ES-I3 (cell line): ENCODE measurements at regions not wholly inside any gene's neighbourhood (a gene's known extent, or its start where the extent isn't known, plus 50 kb on each side); places are given as distances from the start of the nearest gene placed in this dataset.

Experiments used
- H3K36me3 ChIP-seq: 2 replicates; pipeline ENCODE4 v1.6.1; 2013; ENCODE audit warnings: mild to moderate bottlenecking, low read length, control low read depth, moderate library complexity; ENCODE audit not compliant: insufficient read depth
- H3K4me1 ChIP-seq: 2 replicates; pipeline ENCODE4 v1.6.1; 2013; ENCODE audit warnings: mild to moderate bottlenecking, control low read depth, low read length; ENCODE audit not compliant: insufficient read depth
- H3K9ac ChIP-seq: 2 replicates; pipeline ENCODE4 v1.6.1; 2013; ENCODE audit warnings: low read depth, mild to moderate bottlenecking, low read length, moderate library complexity
- H3K9me3 ChIP-seq: 2 replicates; pipeline ENCODE4 v1.6.1; 2013; ENCODE audit warnings: mild to moderate bottlenecking, low read length, moderate library complexity; ENCODE audit not compliant: control insufficient read depth, insufficient read depth

DNA sequence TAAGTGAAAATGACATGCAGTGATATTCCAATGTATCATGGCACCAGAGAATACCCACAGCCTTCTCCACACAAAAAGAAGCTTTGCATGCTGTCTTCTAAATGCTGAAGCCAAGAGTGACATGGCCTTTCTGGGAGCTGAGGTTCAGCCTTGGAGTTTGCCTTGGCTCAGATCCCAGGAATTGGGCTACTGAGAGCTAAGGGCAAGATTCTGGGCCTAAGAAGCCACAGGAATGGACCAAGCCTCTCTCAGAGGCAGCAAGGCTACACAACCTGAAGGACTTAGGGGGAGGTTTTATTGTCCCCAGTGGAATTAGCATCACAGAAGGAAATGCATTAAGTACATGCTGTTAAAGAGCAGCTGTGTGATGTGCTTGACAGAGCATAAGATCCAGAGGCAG, 1078.5 kb downstream of the TUSC7 start:
- Histone ChIP-seq H3K9me3 (no peaks in the 10 kb centered on the region), H3K9ac (no peak overlapping the region), H3K36me3 (no peaks in the 10 kb centered on the region), H3K4me1 (peaks cover 28% of the 10 kb centered on the region)

DNA sequence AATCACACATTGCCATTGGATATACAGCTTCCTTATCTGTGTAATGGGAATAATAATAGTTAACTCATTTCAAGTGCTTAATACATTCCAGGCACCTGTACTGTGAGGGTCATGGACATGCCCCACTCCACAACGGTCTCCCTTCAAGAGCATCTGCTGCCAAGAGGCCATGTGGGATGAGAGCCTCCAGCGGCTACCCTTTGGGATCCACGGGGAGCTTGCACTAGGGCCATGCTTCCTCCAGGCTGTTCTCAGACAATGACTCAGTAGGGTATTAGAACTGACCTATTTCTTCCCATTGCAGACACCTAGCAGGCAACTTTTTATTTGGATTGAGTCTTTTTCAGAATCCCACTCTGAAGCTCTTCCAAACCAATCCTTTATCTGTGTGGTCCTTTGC, 1078.9 kb downstream of the TUSC7 start:
- Histone ChIP-seq H3K36me3 (no peaks in the 10 kb centered on the region), H3K4me1 (peaks cover 28% of the 10 kb centered on the region), H3K9ac (no peak overlapping the region), H3K9me3 (no peaks in the 10 kb centered on the region)

DNA sequence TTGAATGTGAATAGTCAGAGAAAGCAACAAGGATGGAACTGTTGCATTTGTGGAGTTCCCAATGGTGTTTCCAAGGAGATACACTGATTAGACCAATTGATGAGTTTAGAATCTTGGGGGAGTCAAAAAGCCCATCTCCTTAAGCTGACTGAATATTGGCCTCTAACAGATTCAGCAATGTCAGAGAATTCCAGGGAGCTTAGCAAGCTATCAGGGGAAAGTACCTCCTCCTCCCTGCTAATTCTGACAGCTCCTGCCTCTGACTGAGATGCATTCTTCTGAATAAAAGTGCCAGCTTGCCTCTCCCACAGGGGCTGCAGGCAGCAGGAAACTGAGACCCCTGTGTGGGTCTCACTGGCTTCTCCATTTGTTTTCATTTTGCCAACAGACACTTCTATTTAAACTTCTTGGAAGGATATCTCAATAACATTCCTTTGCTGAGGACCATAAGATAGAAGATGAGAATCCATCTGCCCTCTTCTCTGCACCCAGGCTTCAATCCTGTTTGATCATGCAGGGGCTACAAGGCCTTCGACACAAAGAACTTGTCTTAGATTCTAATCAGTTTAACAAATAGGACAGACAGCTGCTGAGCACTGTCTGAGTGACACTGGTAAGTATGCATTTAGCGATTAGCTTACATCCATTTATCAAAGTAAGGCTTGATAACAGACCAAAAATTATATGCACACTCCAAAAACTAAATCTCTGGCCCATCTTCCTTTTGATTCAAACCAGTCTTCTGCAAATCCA, 1080.8 kb downstream of the TUSC7 start:
- no peaks in the 10 kb centered on the region for H3K9me3 ChIP-seq
- no peaks in the 10 kb centered on the region for H3K36me3 ChIP-seq
- no peak overlapping the region for H3K9ac ChIP-seq
- H3K4me1 ChIP-seq, result peaks cover 28% of the 10 kb centered on the region

DNA sequence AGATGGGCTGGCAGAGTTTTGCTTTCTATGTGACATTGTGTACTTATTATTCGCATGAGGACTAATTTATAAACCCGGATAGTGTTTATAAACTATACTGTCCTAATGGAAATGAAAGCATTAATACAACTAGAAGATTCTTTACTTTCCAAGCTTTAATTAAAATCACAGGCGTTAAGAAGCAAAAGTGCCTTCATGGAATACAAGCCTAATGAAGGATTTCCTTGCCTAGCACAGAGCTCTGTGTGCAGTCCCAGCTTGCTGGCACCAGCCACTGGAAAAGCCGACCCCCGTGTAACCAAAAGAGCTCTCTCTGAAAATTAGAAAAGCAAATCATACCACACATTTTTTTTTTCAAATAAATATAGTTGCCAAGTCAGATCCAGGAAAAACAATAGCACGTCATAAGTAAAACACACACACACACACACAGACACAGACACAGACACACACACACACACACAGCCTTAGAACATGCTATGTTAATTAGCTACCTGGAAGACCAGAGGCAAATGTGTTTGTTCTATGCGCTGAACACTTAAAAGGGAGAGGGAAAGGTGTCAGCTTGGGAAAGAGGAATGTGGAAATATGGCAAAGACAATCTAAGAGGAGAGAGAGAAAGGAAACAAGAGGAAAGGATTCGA, 1084.2 kb downstream of the TUSC7 start:
- Histone ChIP-seq H3K4me1 (peaks cover 20% of the 10 kb centered on the region), H3K9ac (no peak overlapping the region), H3K36me3 (no peaks in the 10 kb centered on the region), H3K9me3 (no peaks in the 10 kb centered on the region)

DNA sequence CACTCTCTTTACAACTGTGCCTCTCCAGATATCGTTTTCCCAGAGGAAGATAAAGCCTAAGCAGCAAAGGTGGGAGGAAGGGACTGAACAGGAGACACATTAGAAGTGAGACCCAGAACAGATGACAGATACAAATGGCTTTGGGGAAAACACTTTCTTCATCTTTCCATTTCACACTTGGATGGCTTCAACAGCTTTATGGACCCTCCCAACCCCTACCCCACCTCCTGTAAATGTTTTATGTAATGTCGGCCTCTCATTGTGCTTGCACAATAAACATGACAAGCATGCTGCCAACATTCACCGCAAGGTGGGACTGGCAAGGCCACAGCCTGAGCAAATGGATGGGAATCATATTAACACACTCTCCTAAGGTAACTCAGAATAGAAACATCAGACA, 1088.6 kb downstream of the TUSC7 start:
- Histone ChIP-seq H3K36me3 (no peaks in the 10 kb centered on the region), H3K9ac (no peak overlapping the region), H3K4me1 (peaks cover 15% of the 10 kb centered on the region; the same call in 1 of the 2 replicates)

DNA sequence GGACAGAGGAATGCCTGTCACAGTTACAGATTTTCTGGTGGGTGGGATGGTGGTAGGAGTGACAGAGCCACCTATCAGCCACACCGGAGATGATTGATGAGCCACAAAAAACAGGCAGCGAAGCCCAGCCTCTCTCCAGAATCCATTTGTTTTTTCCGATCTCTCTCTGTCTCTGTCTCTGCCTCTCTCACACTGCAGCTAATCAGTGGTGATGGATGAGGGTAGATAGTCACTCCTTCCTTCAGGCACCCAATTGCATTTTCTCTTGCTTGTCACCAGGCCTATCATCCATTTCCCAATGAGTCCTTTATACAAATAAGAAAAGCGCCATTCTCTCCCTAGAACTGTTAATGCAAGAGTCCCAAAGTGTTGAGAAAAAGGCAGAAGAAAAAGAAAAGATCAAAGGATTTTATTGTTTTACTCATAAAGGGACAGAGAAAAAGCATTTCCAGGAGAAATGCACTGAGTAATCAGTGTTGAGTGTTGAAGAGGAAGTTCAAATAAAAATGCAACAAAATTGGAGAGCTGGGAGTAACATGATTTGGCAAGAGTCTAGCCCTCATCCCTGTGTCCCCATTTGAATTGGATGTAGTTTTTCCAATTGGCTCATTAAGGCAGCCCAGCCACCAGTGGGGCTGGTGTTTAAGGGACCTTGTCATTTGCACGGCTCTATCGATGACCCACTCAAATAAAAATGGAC, 1089.3 kb downstream of the TUSC7 start:
- no peak overlapping the region for H3K9ac ChIP-seq
- H3K36me3 ChIP-seq, result no peaks in the 10 kb centered on the region
- H3K9me3 ChIP-seq, result no peaks in the 10 kb centered on the region
- H3K4me1 ChIP-seq, result peaks cover 15% of the 10 kb centered on the region; the same call in 1 of the 2 replicates

More for the DNA sequence above, 1088.6 kb downstream of the TUSC7 start:
- H3K9me3 ChIP-seq, result no peaks in the 10 kb centered on the region

DNA sequence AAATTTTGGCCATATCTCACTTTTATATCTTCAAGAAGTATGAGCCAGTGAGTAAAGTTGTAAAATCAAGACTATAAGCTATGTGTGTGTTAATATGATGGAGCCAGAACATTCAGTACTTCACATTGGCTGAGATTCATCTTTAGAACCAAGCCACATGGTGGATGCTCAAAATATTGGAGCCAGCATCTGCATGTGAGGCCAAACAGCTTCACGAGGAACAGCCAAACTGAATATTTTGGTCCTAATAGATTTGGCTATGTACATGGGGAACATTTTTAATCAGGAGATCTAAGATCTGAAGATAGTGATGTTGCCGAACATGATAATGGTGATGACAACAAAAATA, 1089.8 kb downstream of the TUSC7 start:
- peaks cover 15% of the 10 kb centered on the region; the same call in 1 of the 2 replicates for H3K4me1 ChIP-seq
- H3K36me3 ChIP-seq, result no peaks in the 10 kb centered on the region
- H3K9me3 ChIP-seq, result no peaks in the 10 kb centered on the region
- no peak overlapping the region for H3K9ac ChIP-seq

DNA sequence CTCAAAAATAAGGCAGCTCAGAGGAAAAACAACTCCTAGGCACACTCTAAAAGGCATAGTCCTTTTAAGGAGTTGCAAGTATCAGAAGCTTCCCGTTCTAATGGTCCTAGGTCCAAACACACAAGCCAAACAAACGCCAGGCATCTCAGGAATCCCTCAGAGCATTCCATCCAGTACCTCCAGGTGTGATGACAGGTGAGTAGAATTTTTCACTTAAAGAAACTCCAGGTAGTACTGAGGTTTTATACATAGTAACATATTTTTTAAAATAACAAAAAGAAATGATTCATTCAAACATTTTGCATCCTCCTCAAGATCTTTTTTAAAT, 1092.3 kb downstream of the TUSC7 start:
- Histone ChIP-seq H3K9ac (no peak overlapping the region), H3K4me1 (peaks cover 15% of the 10 kb centered on the region; the same call in 1 of the 2 replicates), H3K9me3 (no peaks in the 10 kb centered on the region), H3K36me3 (no peaks in the 10 kb centered on the region)

DNA sequence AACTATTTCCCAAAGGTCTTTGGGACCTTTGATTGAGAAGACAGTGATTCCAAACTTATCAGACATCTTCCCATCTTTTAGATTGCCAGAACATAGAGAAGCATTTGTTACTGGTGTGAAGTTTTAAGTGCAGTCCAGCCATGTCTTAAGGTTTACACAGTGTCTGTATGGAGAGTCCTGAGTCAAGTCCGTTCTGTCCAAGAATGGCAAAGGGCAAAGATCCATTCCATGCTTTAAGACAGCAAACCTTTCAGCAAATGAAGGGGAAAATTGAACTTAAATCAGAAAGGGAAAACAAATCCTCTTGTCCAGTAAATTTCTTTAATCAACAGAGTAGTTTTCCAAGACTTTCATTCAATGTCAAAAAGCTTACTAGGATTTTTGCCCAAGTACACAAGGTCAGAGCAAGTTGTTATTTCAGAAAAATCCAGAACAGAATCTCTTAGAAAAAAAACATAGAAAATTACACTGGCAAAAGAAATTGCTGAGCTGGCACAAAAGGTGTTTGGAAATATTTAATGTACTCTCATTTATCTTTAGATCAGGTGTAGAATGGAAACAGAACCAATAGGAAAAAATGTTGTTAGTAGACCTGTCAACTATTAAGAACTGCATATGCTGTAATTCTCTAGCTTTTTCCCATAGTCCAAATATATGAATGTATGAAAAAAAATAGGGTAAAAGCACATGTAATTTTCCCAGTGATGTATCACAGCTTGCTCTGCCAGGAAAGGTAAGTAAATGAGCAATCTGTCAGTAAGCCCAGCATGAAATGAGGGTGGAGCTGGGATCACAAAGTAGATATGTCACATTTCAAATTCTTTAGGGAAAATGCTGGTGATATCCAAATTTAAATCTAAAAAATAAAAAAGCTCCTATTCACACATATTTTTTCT, 1099.9 kb downstream of the TUSC7 start:
- Histone ChIP-seq H3K9ac (no peak overlapping the region), H3K9me3 (no peaks in the 10 kb centered on the region), H3K4me1 (no peaks in the 10 kb centered on the region), H3K36me3 (no peaks in the 10 kb centered on the region)

DNA sequence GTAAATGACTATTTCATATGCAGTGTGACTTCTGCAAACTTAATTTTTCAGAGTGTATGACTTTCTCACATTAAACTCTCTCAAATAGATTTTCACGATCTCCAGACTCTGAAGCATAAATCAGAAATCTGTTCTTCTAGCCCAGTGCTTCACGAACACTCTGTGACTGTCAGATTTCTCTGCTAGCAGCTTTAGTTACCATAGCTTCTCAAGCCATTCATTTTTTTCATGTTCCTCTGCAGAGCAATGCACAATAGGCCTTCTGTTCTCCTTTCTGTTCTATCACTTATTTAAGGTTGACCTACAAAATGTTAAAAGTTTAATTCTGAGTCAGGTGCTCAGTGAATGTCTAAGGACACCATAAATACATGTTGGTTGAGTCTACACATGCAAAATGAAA, 1102.2 kb downstream of the TUSC7 start:
- H3K9me3 ChIP-seq, result no peaks in the 10 kb centered on the region
- H3K9ac ChIP-seq, result no peak overlapping the region
- H3K4me1 ChIP-seq, result no peaks in the 10 kb centered on the region
- no peaks in the 10 kb centered on the region for H3K36me3 ChIP-seq

DNA sequence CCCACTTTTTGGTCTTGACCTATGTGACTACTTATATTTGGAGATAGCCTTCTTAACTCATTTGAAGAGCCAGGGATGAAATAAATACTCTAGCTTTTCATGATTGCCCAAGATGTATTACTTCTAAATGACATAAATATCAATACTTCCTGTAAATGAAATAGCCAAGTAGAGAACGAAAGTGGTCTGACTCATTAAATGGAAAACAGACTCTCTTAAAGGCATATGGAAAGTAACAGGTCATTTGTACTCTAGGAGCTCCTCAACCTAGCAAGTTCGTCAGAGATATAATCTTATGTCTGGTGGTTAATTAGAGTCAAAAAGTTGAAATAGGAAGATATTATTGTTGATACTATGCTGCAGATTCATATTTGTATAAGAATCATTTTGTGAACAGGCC, 1105.4 kb downstream of the TUSC7 start:
- H3K9ac ChIP-seq, result no peak overlapping the region
- no peaks in the 10 kb centered on the region for H3K36me3 ChIP-seq
- no peaks in the 10 kb centered on the region for H3K9me3 ChIP-seq
- no peaks in the 10 kb centered on the region for H3K4me1 ChIP-seq

DNA sequence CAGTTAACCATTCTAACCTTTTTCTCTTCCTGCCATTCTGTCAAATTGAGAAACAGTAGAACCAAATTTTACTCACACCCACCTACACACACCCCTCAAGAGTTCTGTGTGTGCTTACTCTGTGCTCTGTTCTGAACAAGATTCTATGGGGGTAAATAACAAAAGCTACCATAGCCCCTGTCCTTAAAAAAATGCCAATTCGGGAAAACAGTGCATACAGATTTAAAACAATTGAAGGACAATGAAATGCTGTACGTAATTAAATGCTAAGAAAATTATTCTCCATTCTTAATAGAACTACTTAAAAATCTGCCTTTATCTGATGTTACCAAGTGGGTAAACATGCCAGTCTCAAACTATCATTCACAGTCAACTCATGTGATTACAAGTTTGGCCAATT, 1107.5 kb downstream of the TUSC7 start:
- Histone ChIP-seq H3K36me3 (no peaks in the 10 kb centered on the region), H3K9me3 (no peaks in the 10 kb centered on the region), H3K4me1 (peaks cover 3% of the 10 kb centered on the region; the same call in 1 of the 2 replicates), H3K9ac (no peak overlapping the region)

DNA sequence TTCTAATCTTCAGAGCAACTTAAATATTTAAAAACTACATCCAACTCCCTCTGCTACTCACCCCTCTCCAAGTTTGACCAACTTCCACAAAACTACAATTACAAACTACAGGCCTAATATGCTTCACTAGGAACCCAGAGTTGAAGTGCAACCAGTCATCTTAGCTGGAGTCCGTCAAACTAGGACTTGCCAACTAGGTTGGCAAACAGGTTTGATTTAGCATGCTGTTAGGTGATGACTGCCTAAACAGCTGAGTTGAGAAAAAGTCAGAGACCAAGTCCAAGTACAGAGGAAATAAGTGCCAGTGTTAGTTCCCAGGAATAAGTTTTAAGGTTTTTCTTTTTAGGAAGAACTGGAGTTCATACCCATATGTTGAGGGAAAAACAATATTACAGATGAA, 1109.0 kb downstream of the TUSC7 start:
- no peak overlapping the region for H3K9ac ChIP-seq
- no peaks in the 10 kb centered on the region for H3K36me3 ChIP-seq
- no peaks in the 10 kb centered on the region for H3K9me3 ChIP-seq
- peaks cover 3% of the 10 kb centered on the region; the same call in 1 of the 2 replicates for H3K4me1 ChIP-seq

DNA sequence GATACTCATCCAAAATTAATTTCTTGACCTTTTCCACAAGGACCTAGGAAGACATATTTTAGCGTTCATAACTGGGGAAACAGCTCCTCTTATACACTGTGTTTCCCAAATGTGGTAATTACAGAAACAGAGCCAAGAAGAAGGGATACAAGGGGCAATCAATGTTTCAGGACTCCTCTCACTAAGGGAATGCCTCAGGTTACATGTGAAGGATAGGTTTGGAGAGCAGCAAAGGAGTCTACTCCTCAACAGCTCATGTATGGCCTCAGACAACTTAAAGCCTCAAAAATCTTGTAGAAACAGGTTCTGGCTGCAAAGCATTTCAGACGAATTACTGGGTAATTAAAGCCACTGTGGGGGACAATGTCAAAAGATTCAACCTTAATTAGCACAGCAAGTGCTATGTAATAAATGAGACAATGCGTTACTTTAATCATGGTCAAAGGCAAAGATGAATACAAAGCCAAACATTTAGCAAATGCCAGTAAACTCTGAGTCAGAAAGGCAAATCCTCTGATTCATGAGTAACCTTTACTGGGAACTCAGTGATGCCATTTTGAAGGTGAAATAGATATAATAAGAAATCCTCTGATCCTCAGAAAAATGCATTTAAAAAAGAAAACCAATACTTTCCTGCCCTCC, 1111.2 kb downstream of the TUSC7 start:
- Histone ChIP-seq H3K4me1 (peaks cover 3% of the 10 kb centered on the region; the same call in 1 of the 2 replicates), H3K9ac (no peak overlapping the region), H3K9me3 (no peaks in the 10 kb centered on the region), H3K36me3 (no peaks in the 10 kb centered on the region)
